H1 (cell line): ENCODE measurements at regions not wholly inside any gene's neighbourhood (a gene's known extent, or its start where the extent isn't known, plus 50 kb on each side); places are given as distances from the start of the nearest gene placed in this dataset.
A peak's percentile ranks its signal among the peaks of the same experiment; 100 is the strongest.

Source experiments
- CTCF ChIA-PET: fragments of 300-600 bp; sonication (Branson Sonifier 250); formaldehyde crosslinking; loops from one replicate; lab custom pipeline; 2021; ENCODE audit not compliant: partially characterized antibody; lab: Charles Lee
- POLR2A ChIA-PET: fragments of 300-600 bp; sonication (Branson Sonifier 250); formaldehyde crosslinking; loops from one replicate; lab custom pipeline; 2021; ENCODE audit warnings: inconsistent platforms; ENCODE audit not compliant: partially characterized antibody; lab: Charles Lee
- DNase-seq, 2 experiments: peaks; one replicate each; pipeline versions ENCODE4 v3.0.0 to v3.0.0-alpha.2; 2010 to 2022; ENCODE audit warnings: low spot score in 2 of 2, low read depth in 1 of 2, mixed read lengths in 1 of 2
- FAIRE-seq: peaks from 2 replicates; lab custom pipeline; 2011; peaks lifted over from hg19 to GRCh38; lab: Jason Lieb, UNC
- H2AFZ ChIP-seq: 2 replicates; pipeline ENCODE4 v1.8.1; 2012; ENCODE audit warnings: low read length, inconsistent platforms
- H2AK5ac ChIP-seq: 2 replicates; pipeline ENCODE4 v1.6.1; 2013; ENCODE audit warnings: low read depth, low read length
- H2BK120ac ChIP-seq: replicated peaks from 2 replicates; pipeline ENCODE3; 2013; ENCODE audit warnings: low read depth, low read length, inconsistent platforms
- H2BK12ac ChIP-seq: 2 replicates; pipeline ENCODE4 v1.6.1; 2013; ENCODE audit warnings: low read depth, low read length
- H2BK15ac ChIP-seq: 2 replicates; pipeline ENCODE4 v1.6.1; 2013; ENCODE audit warnings: low read length
- H2BK20ac ChIP-seq: 2 replicates; pipeline ENCODE4 v1.6.1; 2013; ENCODE audit warnings: low read length
- H2BK5ac ChIP-seq: 2 replicates; pipeline ENCODE4 v1.6.1; 2013; ENCODE audit warnings: low read depth, low read length
- H3K14ac ChIP-seq: 2 replicates; pipeline ENCODE4 v1.6.1; 2013; ENCODE audit warnings: inconsistent platforms; ENCODE audit not compliant: insufficient read length
- H3K18ac ChIP-seq: 2 replicates; pipeline ENCODE4 v1.6.1; 2013; ENCODE audit warnings: low read length; ENCODE audit errors: extremely low read depth
- H3K23ac ChIP-seq: 2 replicates; pipeline ENCODE4 v1.6.1; 2013; ENCODE audit warnings: inconsistent platforms; ENCODE audit not compliant: insufficient read length
- H3K23me2 ChIP-seq: 2 replicates; pipeline ENCODE4 v1.6.1; 2013; ENCODE audit warnings: low read depth, low read length
- H3K27ac ChIP-seq: 2 replicates; pipeline ENCODE4 v1.6.1; 2011; ENCODE audit warnings: low read depth, low read length, inconsistent platforms
- H3K27me3 ChIP-seq, 4 experiments: replicated peaks in 1 of 4; 1 replicate in 1 of 4; 2 replicates in 3 of 4; pipeline versions ENCODE4 v1.6.1 to v1.8.1; 2011 to 2013; ENCODE audit warnings: low read length in 3 of 4, mild to moderate bottlenecking in 3 of 4, inconsistent platforms in 2 of 4, mixed read lengths in 2 of 4, moderate library complexity in 1 of 4; ENCODE audit not compliant: control insufficient read depth in 3 of 4, insufficient read depth in 3 of 4; ENCODE audit errors: extremely low read depth in 1 of 4
- H3K36me3 ChIP-seq, 4 experiments: 2 replicates each; pipeline versions ENCODE4 v1.6.1 to v1.8.1; 2011 to 2013; ENCODE audit warnings: mild to moderate bottlenecking in 4 of 4, low read length in 3 of 4, moderate library complexity in 2 of 4, control low read depth in 1 of 4, inconsistent platforms in 1 of 4; ENCODE audit not compliant: insufficient read depth in 4 of 4, control insufficient read depth in 2 of 4
- H3K4ac ChIP-seq: replicated peaks from 2 replicates; pipeline ENCODE3; 2013; ENCODE audit warnings: low read length, low read depth, mixed read lengths, inconsistent platforms; ENCODE audit not compliant: insufficient read length
- H3K4me1 ChIP-seq, 4 experiments: replicated peaks in 1 of 4; 1 replicate in 1 of 4; 2 replicates in 3 of 4; pipeline versions ENCODE4 v1.6.1 to v1.8.1; 2011 to 2013; ENCODE audit warnings: low read length in 3 of 4, inconsistent platforms in 2 of 4, mixed read lengths in 1 of 4; ENCODE audit not compliant: insufficient read depth in 4 of 4, control insufficient read depth in 3 of 4
- H3K4me2 ChIP-seq, 2 experiments: 2 replicates each; pipeline versions ENCODE4 v1.6.1 to v1.8.1; 2011 to 2013; ENCODE audit warnings: low read depth in 2 of 2, low read length in 2 of 2, control low read depth in 1 of 2, inconsistent platforms in 1 of 2, mild to moderate bottlenecking in 1 of 2; ENCODE audit not compliant: insufficient read depth in 1 of 2
- H3K4me3 ChIP-seq, 4 experiments: fragments of 200-600, 300-600 bp in 1 of 4; sonication (generic), shearing (Covaris generic), sonication (Bioruptor Twin) in 1 of 4; 2 replicates each; pipeline versions ENCODE4 v1.5.1 to v1.8.1; 2011 to 2016; ENCODE audit warnings: low read length in 4 of 4, low read depth in 3 of 4, control low read depth in 2 of 4, inconsistent platforms in 2 of 4, mild to moderate bottlenecking in 2 of 4, mixed read lengths in 1 of 4, moderate library complexity in 1 of 4; ENCODE audit not compliant: insufficient read depth in 2 of 4; ENCODE audit errors: extremely low read depth in 1 of 4
- H3K56ac ChIP-seq: replicated peaks from 2 replicates; pipeline ENCODE3; 2013; ENCODE audit warnings: low read depth, mild to moderate bottlenecking, mixed read lengths, low read length, inconsistent platforms; ENCODE audit not compliant: insufficient read length
- H3K79me1 ChIP-seq: 2 replicates; pipeline ENCODE4 v1.6.1; 2013; ENCODE audit warnings: low read depth, low read length, control low read depth
- H3K79me2 ChIP-seq, 2 experiments: 2 replicates each; pipeline versions ENCODE4 v1.6.1 to v1.8.1; 2012 to 2013; ENCODE audit warnings: low read length in 2 of 2, mild to moderate bottlenecking in 2 of 2, inconsistent platforms in 1 of 2; ENCODE audit not compliant: insufficient read depth in 2 of 2, control insufficient read depth in 1 of 2
- H3K9ac ChIP-seq, 4 experiments: replicated peaks in 1 of 4; 1 replicate in 1 of 4; 2 replicates in 3 of 4; pipeline versions ENCODE4 v1.6.1 to v1.8.1; 2011 to 2013; ENCODE audit warnings: low read depth in 3 of 4, low read length in 3 of 4, control low read depth in 2 of 4, mild to moderate bottlenecking in 2 of 4, moderate library complexity in 2 of 4, inconsistent platforms in 1 of 4; ENCODE audit errors: extremely low read depth in 1 of 4
- H3K9me3 ChIP-seq, 2 experiments: 2 replicates each; pipeline versions ENCODE4 v1.6.1 to v1.8.1; 2012 to 2013; ENCODE audit warnings: mild to moderate bottlenecking in 2 of 2, moderate library complexity in 2 of 2, control low read depth in 1 of 2, inconsistent platforms in 1 of 2, low read depth in 1 of 2, low read length in 1 of 2, mixed read lengths in 1 of 2; ENCODE audit not compliant: insufficient read depth in 2 of 2
- H4K20me1 ChIP-seq, 2 experiments: replicated peaks in 1 of 2; 2 replicates each; pipeline versions ENCODE3 to v1.8.1; 2011 to 2013; ENCODE audit warnings: inconsistent platforms in 2 of 2, low read length in 2 of 2, mild to moderate bottlenecking in 1 of 2; ENCODE audit not compliant: insufficient read depth in 2 of 2, control insufficient read depth in 1 of 2
- H4K5ac ChIP-seq: 2 replicates; pipeline ENCODE4 v1.6.1; 2013; ENCODE audit warnings: low read length, low read depth, mixed read lengths, inconsistent platforms; ENCODE audit not compliant: insufficient read length
- H4K8ac ChIP-seq: 2 replicates; pipeline ENCODE4 v1.8.0; 2013; ENCODE audit warnings: mild to moderate bottlenecking, moderate library complexity, low read length, inconsistent platforms; ENCODE audit not compliant: insufficient read depth; ENCODE audit errors: extremely low read depth
- H4K91ac ChIP-seq: replicated peaks from 2 replicates; pipeline ENCODE3; 2013; ENCODE audit warnings: low read length, mixed read lengths, inconsistent platforms; ENCODE audit not compliant: insufficient read length
- SIN3A ChIP-seq, 2 experiments: IDR thresholded peaks in 1 of 2; conservative IDR thresholded peaks in 1 of 2; 2 replicates each; pipeline ENCODE4 v1.6.1; 2011 to 2012; ENCODE audit warnings: low read length in 2 of 2, improper control_type of control experiment in 1 of 2, low read depth in 1 of 2, mild to moderate bottlenecking in 1 of 2
- SRF ChIP-seq: IDR thresholded peaks from 2 replicates; pipeline ENCODE4 v1.6.1; 2011; ENCODE audit warnings: mild to moderate bottlenecking, low read depth, low read length, moderate library complexity
- WGBS, 2 experiments: shearing (Covaris generic) in 1 of 2; methylation state at CpG; one replicate each; pipeline versions ENCODE4 v1.1.6 to v1.1.7; 2013 to 2015; ENCODE audit warnings: low lambda C conversion rate in 2 of 2, mixed read lengths in 2 of 2, inconsistent platforms in 1 of 2, low coverage in 1 of 2, missing lambda C conversion rate in 1 of 2; ENCODE audit not compliant: insufficient replicate concordance in 2 of 2, insufficient coverage in 1 of 2, insufficient read length in 1 of 2; ENCODE audit errors: extremely low coverage in 1 of 2, missing lambda C conversion rate in 1 of 2; 5-methylcytosine and 5-hydroxymethylcytosine counted together

GRCh38 chr4:123904882-123905281, 508.3 kb downstream of the SPRY1 start:
- no peak overlapping the region for H2BK5ac ChIP-seq
- CTCF ChIA-PET, result no interaction called here
- FAIRE-seq, result no peak

More at GRCh38 chr4:123904882-123905281, 508.3 kb downstream of the SPRY1 start:
- Histone ChIP-seq H2BK15ac (no peak overlapping the region), H3K23ac (no peak overlapping the region), H3K4me3 (no peak overlapping the region), H3K27me3 (no peaks in the 10 kb centered on the region), H3K79me2 (no peaks in the 10 kb centered on the region), H3K4ac (no peak overlapping the region), H3K27ac (no peak overlapping the region), H4K8ac (no peak overlapping the region), H3K79me1 (no peaks in the 10 kb centered on the region), H2BK120ac (no peak overlapping the region), H4K5ac (no peak overlapping the region), H3K9me3 (peaks cover 0 to 3% of the 10 kb centered on the region in 2 experiments; a peak in 1 of 4 replicates), H2AFZ (no peak overlapping the region), H2BK20ac (peak overlapping the region; percentile 32; the same call in 1 of the 2 replicates), H3K36me3 (no peaks in the 10 kb centered on the region), H3K23me2 (no peaks in the 10 kb centered on the region), H4K20me1 (no peaks in the 10 kb centered on the region), H3K9ac (no peak overlapping the region), H3K4me2 (no peak overlapping the region), H2BK12ac (no peak overlapping the region), H3K14ac (no peak overlapping the region), H3K56ac (no peak overlapping the region), H3K4me1 (no peaks in the 10 kb centered on the region), H3K18ac (no peak overlapping the region), H4K91ac (no peak overlapping the region), H2AK5ac (no peak overlapping the region)
- POLR2A ChIA-PET, result no interaction called here
- TF ChIP-seq SIN3A (conservative IDR thresholded peaks at IDR 0.05 in 1 of 2, IDR thresholded peaks at IDR 0.05 in 1 of 2; ENCODE audit: low read depth in 1 of 2, low read length in 2 of 2) (no peak), SRF (no peak)
- DNase-seq, result no peak
- 100% methylated on average over 1 of the region's 1 CpG; no CpG with 5 or more reads in 1 of the 2 experiments for WGBS, 2 experiments
